Thoracic aorta (tissue), 2 donors: ENCODE measurements at regions not wholly inside any gene's neighbourhood (a gene's known extent, or its start where the extent isn't known, plus 50 kb on each side); places are given as distances from the start of the nearest gene placed in this dataset.

Experiments
- ATAC-seq: fragments of 150-250 bp; one replicate; pipeline ENCODE4 v1.8.0; 2017; ENCODE audit warnings: low read depth; ENCODE audit not compliant: insufficient number of reproducible peaks, low FRiP score
- DNase-seq: peaks from one replicate; pipeline ENCODE4 v3.0.0-alpha.2; 2020; ENCODE audit warnings: low spot score
- H3K27ac ChIP-seq, 2 donors: fragments of 200-600 bp; sonication (generic); 1 replicate in 1 of 2; 2 replicates in 1 of 2; pipeline ENCODE4 v1.5.1; 2016; ENCODE audit warnings: mild to moderate bottlenecking in 2 of 2, moderate library complexity in 2 of 2
- H3K27me3 ChIP-seq: fragments of 200-600 bp; sonication (generic); replicated peaks from 2 replicates; pipeline ENCODE4 v1.6.0; 2016; ENCODE audit warnings: mild to moderate bottlenecking; ENCODE audit not compliant: insufficient read depth
- H3K36me3 ChIP-seq: fragments of 200-600 bp; sonication (generic); one replicate; pipeline ENCODE4 v1.5.1; 2016
- H3K4me1 ChIP-seq, 2 donors: fragments of 200-600 bp; sonication (generic); 1 replicate in 1 of 2; 2 replicates in 1 of 2; pipeline versions ENCODE4 v1.5.1 to v1.6.0; 2016; ENCODE audit warnings: low read depth in 2 of 2, mild to moderate bottlenecking in 1 of 2; ENCODE audit not compliant: control insufficient read depth in 1 of 2
- H3K4me3 ChIP-seq: fragments of 200-600 bp; sonication (generic); 2 replicates; pipeline ENCODE4 v1.5.1; 2016; ENCODE audit warnings: mild to moderate bottlenecking
- H3K9me3 ChIP-seq: fragments of 200-600 bp; sonication (generic); 2 replicates; pipeline ENCODE4 v1.5.1; 2016
- TF ChIP-seq, protein P1 (sequence below): fragments of 200-600 bp; sonication (generic); IDR thresholded peaks from one replicate; pipeline ENCODE4 v1.5.1; 2019; ENCODE audit warnings: antibody characterized with exemption

DNA sequence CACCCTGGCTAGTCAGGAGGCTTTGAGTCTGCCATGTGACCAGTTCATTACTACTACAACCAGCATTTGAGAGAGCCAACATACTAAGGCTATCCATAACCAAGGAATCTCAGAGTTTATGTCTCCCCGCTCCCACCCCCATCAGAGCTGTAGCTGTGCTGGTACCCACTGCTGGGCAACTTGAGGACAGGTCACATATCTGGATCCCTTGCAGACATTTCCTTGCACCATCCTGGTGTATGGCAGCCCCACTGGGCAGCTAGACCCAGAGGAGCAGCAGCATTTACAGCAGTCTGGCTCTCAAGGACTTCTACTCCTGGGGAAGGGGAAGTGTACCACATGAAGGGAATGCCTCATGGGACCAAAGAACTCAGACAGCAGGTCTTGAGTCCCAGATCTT is 160.8 kb upstream of the ST8SIA2 start:
- H3K4me1 ChIP-seq: no peaks in the 10 kb centered on the region
- H3K4me3 ChIP-seq: no peak overlapping the region
- DNase-seq (no peak), ATAC-seq (no peak)
- H3K9me3 ChIP-seq: peaks cover 7% of the 10 kb centered on the region
- H3K36me3 ChIP-seq: no peaks in the 10 kb centered on the region
- H3K27ac ChIP-seq: no peak overlapping the region
- H3K27me3 ChIP-seq: no peaks in the 10 kb centered on the region
- TF ChIP-seq, protein P1, sequence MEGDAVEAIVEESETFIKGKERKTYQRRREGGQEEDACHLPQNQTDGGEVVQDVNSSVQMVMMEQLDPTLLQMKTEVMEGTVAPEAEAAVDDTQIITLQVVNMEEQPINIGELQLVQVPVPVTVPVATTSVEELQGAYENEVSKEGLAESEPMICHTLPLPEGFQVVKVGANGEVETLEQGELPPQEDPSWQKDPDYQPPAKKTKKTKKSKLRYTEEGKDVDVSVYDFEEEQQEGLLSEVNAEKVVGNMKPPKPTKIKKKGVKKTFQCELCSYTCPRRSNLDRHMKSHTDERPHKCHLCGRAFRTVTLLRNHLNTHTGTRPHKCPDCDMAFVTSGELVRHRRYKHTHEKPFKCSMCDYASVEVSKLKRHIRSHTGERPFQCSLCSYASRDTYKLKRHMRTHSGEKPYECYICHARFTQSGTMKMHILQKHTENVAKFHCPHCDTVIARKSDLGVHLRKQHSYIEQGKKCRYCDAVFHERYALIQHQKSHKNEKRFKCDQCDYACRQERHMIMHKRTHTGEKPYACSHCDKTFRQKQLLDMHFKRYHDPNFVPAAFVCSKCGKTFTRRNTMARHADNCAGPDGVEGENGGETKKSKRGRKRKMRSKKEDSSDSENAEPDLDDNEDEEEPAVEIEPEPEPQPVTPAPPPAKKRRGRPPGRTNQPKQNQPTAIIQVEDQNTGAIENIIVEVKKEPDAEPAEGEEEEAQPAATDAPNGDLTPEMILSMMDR: no peak

DNA sequence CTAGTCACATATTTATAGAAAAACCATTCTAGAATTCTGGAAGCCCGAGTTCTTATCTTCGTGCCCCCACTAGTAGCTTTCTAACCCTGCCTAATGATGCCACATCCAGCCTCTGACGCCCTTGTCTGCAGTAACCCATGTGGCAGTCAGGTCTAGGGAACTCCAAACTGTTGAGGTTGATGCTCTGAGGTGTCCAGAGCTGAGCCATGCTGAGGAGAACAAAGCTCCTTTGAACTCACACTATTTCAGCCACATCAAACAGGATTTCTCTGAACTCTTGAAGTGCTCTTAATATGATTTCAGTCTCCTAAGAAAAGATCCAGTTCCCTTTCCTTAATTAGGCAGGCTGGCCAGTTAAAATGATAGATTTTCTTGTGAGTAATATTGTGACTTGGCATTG is 150.5 kb upstream of the ST8SIA2 start:
- H3K36me3 ChIP-seq: no peaks in the 10 kb centered on the region
- no peak for ATAC-seq

DNA sequence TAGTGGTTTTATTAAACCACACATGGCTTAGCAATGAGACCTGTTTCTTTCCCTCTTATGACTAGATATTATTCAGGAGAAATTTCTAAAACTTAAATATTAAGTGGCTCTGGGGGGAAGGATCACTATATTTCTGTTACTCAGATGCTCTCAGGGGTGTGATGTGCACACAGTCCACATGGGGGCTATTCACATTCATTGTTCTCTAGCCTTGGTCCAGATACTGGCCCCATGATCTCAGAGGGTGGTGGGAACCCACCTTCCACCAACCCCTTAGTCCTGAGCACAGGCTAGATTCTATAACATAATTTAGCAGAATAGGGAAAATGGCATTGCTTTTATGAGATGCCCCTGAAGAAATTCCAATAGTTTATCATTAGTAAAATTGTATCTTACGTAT is 149.0 kb upstream of the ST8SIA2 start:
- TF ChIP-seq, protein P1: no peak

More for the DNA sequence above, 150.5 kb upstream of the ST8SIA2 start:
- H3K9me3 ChIP-seq: no peaks in the 10 kb centered on the region
- no peak for DNase-seq
- no peak overlapping the region for H3K4me3 ChIP-seq
- no peaks in the 10 kb centered on the region for H3K27me3 ChIP-seq
- H3K27ac ChIP-seq: no peak overlapping the region
- no peaks in the 10 kb centered on the region for H3K4me1 ChIP-seq
- TF ChIP-seq, protein P1: no peak

DNA sequence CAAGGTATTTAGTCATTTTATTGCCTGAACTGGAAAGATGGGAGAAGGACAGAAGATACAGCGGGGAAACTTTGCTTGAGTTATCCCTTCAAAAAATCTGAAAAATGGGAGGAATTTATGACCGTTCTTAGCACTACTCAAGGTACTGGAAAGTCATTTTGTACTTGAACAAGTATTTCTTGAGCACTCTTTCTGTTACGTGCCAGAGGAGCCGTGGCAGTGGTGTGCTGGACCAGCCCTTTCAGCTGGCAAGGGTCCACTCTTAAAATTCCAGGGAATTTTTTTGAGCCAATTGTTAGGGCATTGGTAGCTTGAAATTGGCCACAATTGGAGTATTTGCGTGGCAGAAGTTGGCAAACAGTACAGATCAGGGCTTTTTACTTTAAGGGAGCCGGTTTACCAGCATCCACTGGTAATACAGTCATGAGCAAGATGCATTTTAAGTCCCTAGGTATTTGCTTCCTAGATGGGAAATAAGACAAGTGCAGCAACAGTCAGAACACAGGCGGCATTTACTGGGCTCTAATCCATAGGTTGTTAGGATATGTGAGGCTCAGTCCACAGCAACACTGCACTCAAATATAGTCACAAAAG is 145.9 kb upstream of the ST8SIA2 start:
- TF ChIP-seq, protein P1: no peak
- Histone ChIP-seq H3K27me3 (no peaks in the 10 kb centered on the region), H3K36me3 (no peaks in the 10 kb centered on the region), H3K4me1 (no peaks in the 10 kb centered on the region), H3K27ac (no peak overlapping the region), H3K9me3 (no peaks in the 10 kb centered on the region), H3K4me3 (no peak overlapping the region)
- DNase-seq (no peak), ATAC-seq (no peak)

More for the DNA sequence above, 149.0 kb upstream of the ST8SIA2 start:
- Histone ChIP-seq H3K36me3 (no peaks in the 10 kb centered on the region), H3K27ac (no peak overlapping the region), H3K4me1 (no peaks in the 10 kb centered on the region), H3K27me3 (no peaks in the 10 kb centered on the region), H3K4me3 (no peak overlapping the region), H3K9me3 (no peaks in the 10 kb centered on the region)
- ATAC-seq (no peak), DNase-seq (no peak)

DNA sequence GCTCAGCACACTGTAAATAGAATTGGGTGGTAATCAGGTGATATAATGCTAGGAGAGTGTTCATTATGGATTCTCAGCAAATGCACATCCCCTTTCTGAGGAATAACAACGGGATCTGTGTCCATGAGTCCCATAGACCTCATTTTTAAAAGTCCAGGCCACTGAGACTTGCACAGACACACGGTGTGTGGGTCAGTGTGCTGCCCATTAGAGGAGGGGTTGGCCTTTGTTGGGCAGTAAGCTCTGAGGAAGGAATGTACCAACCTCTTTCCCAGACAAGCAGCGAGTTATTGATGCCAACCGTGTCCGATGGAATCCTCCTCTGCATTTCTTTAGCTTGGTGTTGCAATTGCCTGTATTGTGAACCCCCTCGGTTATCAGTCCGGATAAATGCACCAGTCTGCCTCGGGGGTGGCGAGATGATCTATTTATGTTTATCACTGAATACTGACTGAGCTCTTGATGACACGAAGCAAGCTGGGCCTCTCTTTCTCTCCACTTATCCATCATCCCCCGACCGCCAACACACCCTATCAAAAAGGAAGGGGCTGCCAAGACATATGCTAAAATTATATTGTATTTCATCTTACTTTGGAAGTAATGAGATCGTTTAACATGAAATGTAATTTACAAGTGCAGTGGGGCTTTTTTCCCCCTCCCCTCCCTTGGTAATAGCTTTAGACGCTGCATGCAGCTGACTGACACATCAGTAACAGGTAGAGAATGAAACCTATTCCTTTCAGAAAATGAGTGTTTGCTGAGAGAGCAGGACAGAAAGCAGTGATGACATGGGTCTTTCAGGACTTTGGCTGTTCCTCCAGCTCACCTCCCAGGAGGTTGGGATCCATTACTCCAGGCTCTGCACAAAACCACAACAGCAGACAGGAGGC is 126.6 kb upstream of the ST8SIA2 start:
- Histone ChIP-seq H3K4me1 (no peaks in the 10 kb centered on the region), H3K9me3 (no peaks in the 10 kb centered on the region), H3K36me3 (no peaks in the 10 kb centered on the region), H3K4me3 (no peak overlapping the region), H3K27me3 (no peaks in the 10 kb centered on the region), H3K27ac (no peak overlapping the region)
- no peak for DNase-seq
- no peak for ATAC-seq
- TF ChIP-seq, protein P1: no peak
